ENCODE measurements at regions not wholly inside any gene's neighbourhood (a gene's known extent, or its start where the extent isn't known, plus 50 kb on each side); places are given as distances from the start of the nearest gene placed in this dataset.

DNA sequence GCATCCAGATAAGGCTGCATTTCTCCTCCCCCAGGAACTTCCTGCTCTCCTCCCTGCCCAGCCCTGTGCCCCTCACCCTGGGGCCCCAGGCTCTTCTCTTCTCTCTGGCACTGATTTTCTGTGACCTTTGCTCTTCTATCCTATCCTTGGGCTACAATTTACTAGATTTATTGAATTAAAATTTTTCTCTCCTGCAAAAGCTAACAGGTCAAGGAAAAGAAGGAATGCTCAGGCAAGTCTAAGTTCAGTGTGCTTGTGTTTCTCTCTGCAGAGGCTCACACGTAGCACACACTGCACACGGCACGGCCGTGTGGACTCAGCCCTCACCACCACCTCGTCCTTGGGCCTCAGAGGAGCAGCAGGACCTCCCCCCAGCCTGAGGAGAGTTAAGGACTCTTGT lies 94.2 kb upstream of the SNTG2 start:
- TF ChIP-seq NFIC (IDR thresholded peaks at IDR 0.05) (no peak), CEBPB (IDR thresholded peaks at IDR 0.05) (no peak), TAF1 (IDR thresholded peaks at IDR 0.05; ENCODE audit: low read depth) (no peak), EGR1 (IDR thresholded peaks at IDR 0.05) (no peak)

DNA sequence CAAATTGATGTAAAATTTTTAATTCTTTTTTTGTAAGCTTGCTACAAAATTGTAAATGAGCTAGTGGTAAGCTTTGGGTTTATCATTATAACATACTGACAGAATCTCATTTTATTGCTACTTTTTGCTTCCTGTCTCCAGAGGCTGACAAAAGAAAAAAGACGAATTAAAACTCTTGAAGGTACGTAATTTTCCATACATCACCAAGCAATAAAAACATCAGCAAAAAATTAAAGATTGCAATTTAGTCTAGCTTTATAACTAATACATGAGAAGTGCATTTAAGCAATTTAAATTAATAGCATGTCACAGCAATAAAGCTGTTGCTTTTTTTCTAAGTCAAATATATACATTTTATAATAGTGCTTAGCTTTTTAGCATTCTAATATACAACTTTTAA lies 94.6 kb upstream of the SNTG2 start:
- no peak for TF ChIP-seq RAD21 (IDR thresholded peaks at IDR 0.05; ENCODE audit: low read depth)
- TF ChIP-seq TCF12 (IDR thresholded peaks at IDR 0.05; ENCODE audit: low read depth), result no peak
- no peak for TF ChIP-seq CREB1 (IDR thresholded peaks at IDR 0.05; ENCODE audit: low read depth)
- no peak for TF ChIP-seq NFIC (IDR thresholded peaks at IDR 0.05)
- no peak for TF ChIP-seq EGR1 (IDR thresholded peaks at IDR 0.05)
- TF ChIP-seq YY1 (IDR thresholded peaks at IDR 0.05; ENCODE audit: low read depth), result no peak
- TF ChIP-seq, protein P1, sequence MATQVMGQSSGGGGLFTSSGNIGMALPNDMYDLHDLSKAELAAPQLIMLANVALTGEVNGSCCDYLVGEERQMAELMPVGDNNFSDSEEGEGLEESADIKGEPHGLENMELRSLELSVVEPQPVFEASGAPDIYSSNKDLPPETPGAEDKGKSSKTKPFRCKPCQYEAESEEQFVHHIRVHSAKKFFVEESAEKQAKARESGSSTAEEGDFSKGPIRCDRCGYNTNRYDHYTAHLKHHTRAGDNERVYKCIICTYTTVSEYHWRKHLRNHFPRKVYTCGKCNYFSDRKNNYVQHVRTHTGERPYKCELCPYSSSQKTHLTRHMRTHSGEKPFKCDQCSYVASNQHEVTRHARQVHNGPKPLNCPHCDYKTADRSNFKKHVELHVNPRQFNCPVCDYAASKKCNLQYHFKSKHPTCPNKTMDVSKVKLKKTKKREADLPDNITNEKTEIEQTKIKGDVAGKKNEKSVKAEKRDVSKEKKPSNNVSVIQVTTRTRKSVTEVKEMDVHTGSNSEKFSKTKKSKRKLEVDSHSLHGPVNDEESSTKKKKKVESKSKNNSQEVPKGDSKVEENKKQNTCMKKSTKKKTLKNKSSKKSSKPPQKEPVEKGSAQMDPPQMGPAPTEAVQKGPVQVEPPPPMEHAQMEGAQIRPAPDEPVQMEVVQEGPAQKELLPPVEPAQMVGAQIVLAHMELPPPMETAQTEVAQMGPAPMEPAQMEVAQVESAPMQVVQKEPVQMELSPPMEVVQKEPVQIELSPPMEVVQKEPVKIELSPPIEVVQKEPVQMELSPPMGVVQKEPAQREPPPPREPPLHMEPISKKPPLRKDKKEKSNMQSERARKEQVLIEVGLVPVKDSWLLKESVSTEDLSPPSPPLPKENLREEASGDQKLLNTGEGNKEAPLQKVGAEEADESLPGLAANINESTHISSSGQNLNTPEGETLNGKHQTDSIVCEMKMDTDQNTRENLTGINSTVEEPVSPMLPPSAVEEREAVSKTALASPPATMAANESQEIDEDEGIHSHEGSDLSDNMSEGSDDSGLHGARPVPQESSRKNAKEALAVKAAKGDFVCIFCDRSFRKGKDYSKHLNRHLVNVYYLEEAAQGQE (IDR thresholded peaks at IDR 0.05; ENCODE audit: low read depth), result no peak
- no peak for TF ChIP-seq FOXM1 (IDR thresholded peaks at IDR 0.05; ENCODE audit: borderline replicate concordance, low read depth)

DNA sequence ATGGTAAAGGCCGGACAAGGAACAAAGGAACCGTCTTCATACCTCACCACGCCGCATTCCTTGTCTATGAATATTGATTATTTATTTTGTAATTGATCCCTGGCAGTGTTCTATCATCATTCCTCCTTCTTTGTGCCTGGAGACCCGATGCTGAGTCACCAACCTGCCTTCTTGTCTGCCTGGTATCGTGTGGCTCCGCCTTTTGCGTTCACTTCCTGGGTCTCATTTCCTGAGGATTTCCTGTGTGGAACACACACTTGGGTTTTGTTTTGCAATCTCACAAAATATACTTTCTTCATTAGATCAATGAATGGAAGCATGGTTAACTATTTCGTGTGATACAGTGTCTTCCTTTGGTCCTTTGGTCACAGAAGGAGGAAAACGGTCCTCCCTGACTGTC lies 95.5 kb upstream of the SNTG2 start:
- TF ChIP-seq EGR1 (IDR thresholded peaks at IDR 0.05) (no peak), NFIC (IDR thresholded peaks at IDR 0.05) (no peak), TCF12 (IDR thresholded peaks at IDR 0.05; ENCODE audit: low read depth) (no peak), TEAD4 (IDR thresholded peaks at IDR 0.05) (no peak), EP300 (IDR thresholded peaks at IDR 0.05; ENCODE audit: borderline replicate concordance) (no peak), YY1 (IDR thresholded peaks at IDR 0.05; ENCODE audit: low read depth) (no peak), FOXM1 (IDR thresholded peaks at IDR 0.05; ENCODE audit: borderline replicate concordance, low read depth) (no peak), CREB1 (IDR thresholded peaks at IDR 0.05; ENCODE audit: low read depth) (no peak), CEBPB (IDR thresholded peaks at IDR 0.05) (no peak), RAD21 (IDR thresholded peaks at IDR 0.05; ENCODE audit: low read depth) (no peak), ZBTB7A (IDR thresholded peaks at IDR 0.05; ENCODE audit: low read depth) (no peak), TAF1 (IDR thresholded peaks at IDR 0.05; ENCODE audit: low read depth) (no peak)
- TF ChIP-seq, protein P2, sequence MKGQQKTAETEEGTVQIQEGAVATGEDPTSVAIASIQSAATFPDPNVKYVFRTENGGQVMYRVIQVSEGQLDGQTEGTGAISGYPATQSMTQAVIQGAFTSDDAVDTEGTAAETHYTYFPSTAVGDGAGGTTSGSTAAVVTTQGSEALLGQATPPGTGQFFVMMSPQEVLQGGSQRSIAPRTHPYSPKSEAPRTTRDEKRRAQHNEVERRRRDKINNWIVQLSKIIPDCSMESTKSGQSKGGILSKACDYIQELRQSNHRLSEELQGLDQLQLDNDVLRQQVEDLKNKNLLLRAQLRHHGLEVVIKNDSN (IDR thresholded peaks at IDR 0.05), result no peak
- TF ChIP-seq, protein P3, sequence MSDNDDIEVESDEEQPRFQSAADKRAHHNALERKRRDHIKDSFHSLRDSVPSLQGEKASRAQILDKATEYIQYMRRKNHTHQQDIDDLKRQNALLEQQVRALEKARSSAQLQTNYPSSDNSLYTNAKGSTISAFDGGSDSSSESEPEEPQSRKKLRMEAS (IDR thresholded peaks at IDR 0.05), result no peak
- TF ChIP-seq, protein P1 (IDR thresholded peaks at IDR 0.05; ENCODE audit: low read depth), result no peak

DNA sequence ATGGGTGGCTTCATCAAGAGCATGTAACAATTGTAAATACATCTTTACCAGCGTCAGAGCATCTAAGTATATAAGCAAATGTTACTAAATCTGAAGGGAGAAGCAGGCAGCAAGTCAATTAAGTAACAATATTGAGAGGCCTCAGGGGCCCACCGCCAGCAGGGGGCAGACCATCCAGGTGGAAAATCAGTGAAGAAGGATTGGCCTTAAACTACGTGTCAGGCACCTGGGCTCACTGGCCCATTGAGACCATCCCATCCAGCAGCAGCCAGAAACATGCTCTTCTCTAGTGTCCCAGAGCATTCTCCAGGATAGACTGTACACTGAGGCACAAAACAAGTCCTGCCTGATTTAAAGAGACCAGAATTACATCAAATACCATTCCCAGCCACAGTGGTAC lies 96.2 kb upstream of the SNTG2 start:
- TF ChIP-seq, protein P3 (IDR thresholded peaks at IDR 0.05), result no peak
- TF ChIP-seq CREB1 (IDR thresholded peaks at IDR 0.05; ENCODE audit: low read depth), result no peak
- TF ChIP-seq TAF1 (IDR thresholded peaks at IDR 0.05; ENCODE audit: low read depth), result no peak
- TF ChIP-seq, protein P1 (IDR thresholded peaks at IDR 0.05; ENCODE audit: low read depth), result no peak
- TF ChIP-seq CEBPB (IDR thresholded peaks at IDR 0.05), result no peak
- no peak for TF ChIP-seq TCF12 (IDR thresholded peaks at IDR 0.05; ENCODE audit: low read depth)
- no peak for TF ChIP-seq RAD21 (IDR thresholded peaks at IDR 0.05; ENCODE audit: low read depth)
- no peak for TF ChIP-seq FOXM1 (IDR thresholded peaks at IDR 0.05; ENCODE audit: borderline replicate concordance, low read depth)
- no peak for TF ChIP-seq EGR1 (IDR thresholded peaks at IDR 0.05)
- TF ChIP-seq EP300 (IDR thresholded peaks at IDR 0.05; ENCODE audit: borderline replicate concordance), result no peak
- no peak for TF ChIP-seq NFIC (IDR thresholded peaks at IDR 0.05)
- no peak for TF ChIP-seq ZBTB7A (IDR thresholded peaks at IDR 0.05; ENCODE audit: low read depth)

DNA sequence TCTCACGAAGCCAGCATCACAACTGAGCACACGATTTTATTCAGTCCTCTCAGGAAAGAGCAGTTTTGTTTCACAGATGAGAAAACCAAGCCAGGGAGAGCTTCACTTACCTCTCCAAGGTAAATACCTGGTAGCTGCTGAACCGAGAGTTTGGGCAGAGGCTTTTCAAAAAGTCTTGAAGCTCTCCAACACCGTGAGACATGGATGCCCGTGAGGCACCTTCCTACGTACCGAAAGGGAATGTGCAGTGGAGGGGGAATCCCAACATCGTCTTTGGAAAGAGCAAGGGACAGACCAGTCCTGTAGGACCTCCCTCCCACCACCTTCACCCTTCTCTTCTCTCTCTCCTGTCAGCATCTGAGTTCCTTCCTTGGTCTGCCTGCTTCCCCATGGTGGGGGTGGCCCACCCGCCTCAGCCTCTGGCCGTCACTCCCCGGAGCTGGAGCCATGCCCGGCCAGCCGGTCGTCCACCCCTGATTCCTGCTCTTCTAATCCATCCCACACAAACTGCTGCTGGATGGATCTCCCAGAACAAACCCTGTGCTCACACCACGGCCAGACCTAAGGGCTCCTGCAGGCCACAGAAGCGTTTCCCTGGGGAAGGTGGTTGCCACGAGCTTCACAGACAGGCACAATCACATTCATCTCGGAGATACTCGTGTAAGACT lies 97.3 kb upstream of the SNTG2 start:
- TF ChIP-seq, protein P2 (IDR thresholded peaks at IDR 0.05), result no peak
- TF ChIP-seq EGR1 (IDR thresholded peaks at IDR 0.05), result no peak
- no peak for TF ChIP-seq TEAD4 (IDR thresholded peaks at IDR 0.05)
- no peak for TF ChIP-seq NFIC (IDR thresholded peaks at IDR 0.05)
- no peak for TF ChIP-seq EP300 (IDR thresholded peaks at IDR 0.05; ENCODE audit: borderline replicate concordance)
- TF ChIP-seq RAD21 (IDR thresholded peaks at IDR 0.05; ENCODE audit: low read depth), result no peak
- TF ChIP-seq CEBPB (IDR thresholded peaks at IDR 0.05), result no peak
- TF ChIP-seq, protein P1 (IDR thresholded peaks at IDR 0.05; ENCODE audit: low read depth), result no peak
- TF ChIP-seq CREB1 (IDR thresholded peaks at IDR 0.05; ENCODE audit: low read depth), result no peak
- TF ChIP-seq TAF1 (IDR thresholded peaks at IDR 0.05; ENCODE audit: low read depth), result no peak
- TF ChIP-seq ZBTB7A (IDR thresholded peaks at IDR 0.05; ENCODE audit: low read depth), result no peak
